ENCODE measurements at regions not wholly inside any gene's neighbourhood (a gene's known extent, or its start where the extent isn't known, plus 50 kb on each side); places are given as distances from the start of the nearest gene placed in this dataset.

GRCh38 chr5:40240111-40240510, 439.6 kb upstream of the PTGER4 start:
- intact Hi-C loops (cut with DNase I): no loop called here
- Histone ChIP-seq H3K36me3 (no peaks in the 10 kb centered on the region), H3K9me3 (peaks cover 0 to 6% (median 2%) of the 10 kb centered on the region in 4 donors), H3K27ac (no peak overlapping the region), H3K4me3 (no peak overlapping the region), H3K27me3 (no peaks in the 10 kb centered on the region), H3K4me1 (no peaks in the 10 kb centered on the region)
- no peak for DNase-seq
- 64 to 70% methylated on average over 1 of the region's 1 CpG for WGBS, 2 donors
- TF ChIP-seq POLR2AphosphoS5 (IDR thresholded peaks at IDR 0.05): no peak
- TF ChIP-seq POLR2A (IDR thresholded peaks at IDR 0.05): no peak
- no peak for TF ChIP-seq CTCF (IDR thresholded peaks at IDR 0.05)
- TF ChIP-seq EP300 (IDR thresholded peaks at IDR 0.05): no peak

GRCh38 chr5:40238066-40238745, 441.5 kb upstream of the PTGER4 start:
- peaks cover 0 to 6% (median 2%) of the 10 kb centered on the region in 4 donors for H3K9me3 ChIP-seq
- intact Hi-C loops (cut with DNase I): no loop called here
- no peaks in the 10 kb centered on the region for H3K36me3 ChIP-seq
- no peaks in the 10 kb centered on the region for H3K27me3 ChIP-seq
- no peak overlapping the region for H3K27ac ChIP-seq
- no peaks in the 10 kb centered on the region for H3K4me1 ChIP-seq
- no peak for DNase-seq
- no peak overlapping the region for H3K4me3 ChIP-seq
- TF ChIP-seq EP300 (IDR thresholded peaks at IDR 0.05): no peak
- no peak for TF ChIP-seq POLR2AphosphoS5 (IDR thresholded peaks at IDR 0.05)
- TF ChIP-seq POLR2A (IDR thresholded peaks at IDR 0.05): no peak
- TF ChIP-seq CTCF (IDR thresholded peaks at IDR 0.05): no peak
- WGBS, 2 donors: 86 to 87% methylated on average over 5 of the region's 5 CpGs

GRCh38 chr5:40235471-40236400, 444.0 kb upstream of the PTGER4 start:
- DNase-seq: no peak
- no peaks in the 10 kb centered on the region for H3K27me3 ChIP-seq
- H3K4me3 ChIP-seq: no peak overlapping the region
- WGBS, 2 donors: 79 to 80% methylated on average over 6 of the region's 6 CpGs
- intact Hi-C loops (cut with DNase I): no loop called here
- TF ChIP-seq EP300 (IDR thresholded peaks at IDR 0.05) (no peak), POLR2A (IDR thresholded peaks at IDR 0.05) (no peak), POLR2AphosphoS5 (IDR thresholded peaks at IDR 0.05) (no peak), CTCF (IDR thresholded peaks at IDR 0.05) (no peak)
- H3K4me1 ChIP-seq: no peaks in the 10 kb centered on the region
- H3K9me3 ChIP-seq: peaks cover 0 to 6% (median 2%) of the 10 kb centered on the region in 4 donors
- H3K36me3 ChIP-seq: no peaks in the 10 kb centered on the region
- no peak overlapping the region for H3K27ac ChIP-seq

- no peak for TF ChIP-seq POLR2A (IDR thresholded peaks at IDR 0.05)
- no peak for TF ChIP-seq CTCF (IDR thresholded peaks at IDR 0.05)
- no peak for TF ChIP-seq POLR2AphosphoS5 (IDR thresholded peaks at IDR 0.05)
- TF ChIP-seq EP300 (IDR thresholded peaks at IDR 0.05): no peak
- no peak overlapping the region for H3K4me3 ChIP-seq
Measured at GRCh38 chr5:40233268-40233667, 446.4 kb upstream of the PTGER4 start.

More at GRCh38 chr5:40233268-40233667, 446.4 kb upstream of the PTGER4 start:
- intact Hi-C loops (cut with DNase I): no loop called here
- no peak for DNase-seq
- no peak overlapping the region for H3K27ac ChIP-seq
- no peaks in the 10 kb centered on the region for H3K27me3 ChIP-seq
- no peaks in the 10 kb centered on the region for H3K36me3 ChIP-seq
- peaks cover 0 to under 1% (median 0%) of the 10 kb centered on the region in 4 donors for H3K4me1 ChIP-seq
- no peaks in the 10 kb centered on the region for H3K9me3 ChIP-seq
